PFSK-1 (cell line): ENCODE measurements at regions not wholly inside any gene's neighbourhood (a gene's known extent, or its start where the extent isn't known, plus 50 kb on each side); places are given as distances from the start of the nearest gene placed in this dataset.

Source experiments
- FOXP2 ChIP-seq: optimal IDR thresholded peaks from 2 replicates; pipeline ENCODE3; 2011; ENCODE audit warnings: borderline replicate concordance, control low read depth, inconsistent platforms; ENCODE audit not compliant: insufficient read depth; ENCODE audit errors: extremely low read length, extremely low read depth
- POLR2AphosphoS5 ChIP-seq: IDR thresholded peaks from 2 replicates; pipeline ENCODE4 v1.6.1; 2012; ENCODE audit warnings: low read depth, mild to moderate bottlenecking, control low read depth, low read length, moderate library complexity
- SIN3A ChIP-seq: IDR thresholded peaks from 2 replicates; pipeline ENCODE4 v1.6.1; 2012; ENCODE audit warnings: mild to moderate bottlenecking, low read length, moderate library complexity, borderline replicate concordance; ENCODE audit not compliant: insufficient read depth
- TAF1 ChIP-seq: IDR thresholded peaks from 2 replicates; pipeline ENCODE4 v1.6.1; 2012; ENCODE audit warnings: low read length, control low read depth, borderline replicate concordance; ENCODE audit not compliant: insufficient read depth
- TF ChIP-seq, protein P1 (sequence below), 2 experiments: IDR thresholded peaks; 2 replicates each; pipeline versions ENCODE4 v1.6.1 to v1.8.0; 2011 to 2012; ENCODE audit warnings: low read depth in 2 of 2, low read length in 2 of 2, control low read depth in 1 of 2, inconsistent platforms in 1 of 2, mild to moderate bottlenecking in 1 of 2, moderate library complexity in 1 of 2; ENCODE audit not compliant: insufficient read depth in 1 of 2

- TF ChIP-seq POLR2AphosphoS5 (no peak), TAF1 (no peak), SIN3A (no peak), FOXP2 (no peak)
- TF ChIP-seq, protein P1, sequence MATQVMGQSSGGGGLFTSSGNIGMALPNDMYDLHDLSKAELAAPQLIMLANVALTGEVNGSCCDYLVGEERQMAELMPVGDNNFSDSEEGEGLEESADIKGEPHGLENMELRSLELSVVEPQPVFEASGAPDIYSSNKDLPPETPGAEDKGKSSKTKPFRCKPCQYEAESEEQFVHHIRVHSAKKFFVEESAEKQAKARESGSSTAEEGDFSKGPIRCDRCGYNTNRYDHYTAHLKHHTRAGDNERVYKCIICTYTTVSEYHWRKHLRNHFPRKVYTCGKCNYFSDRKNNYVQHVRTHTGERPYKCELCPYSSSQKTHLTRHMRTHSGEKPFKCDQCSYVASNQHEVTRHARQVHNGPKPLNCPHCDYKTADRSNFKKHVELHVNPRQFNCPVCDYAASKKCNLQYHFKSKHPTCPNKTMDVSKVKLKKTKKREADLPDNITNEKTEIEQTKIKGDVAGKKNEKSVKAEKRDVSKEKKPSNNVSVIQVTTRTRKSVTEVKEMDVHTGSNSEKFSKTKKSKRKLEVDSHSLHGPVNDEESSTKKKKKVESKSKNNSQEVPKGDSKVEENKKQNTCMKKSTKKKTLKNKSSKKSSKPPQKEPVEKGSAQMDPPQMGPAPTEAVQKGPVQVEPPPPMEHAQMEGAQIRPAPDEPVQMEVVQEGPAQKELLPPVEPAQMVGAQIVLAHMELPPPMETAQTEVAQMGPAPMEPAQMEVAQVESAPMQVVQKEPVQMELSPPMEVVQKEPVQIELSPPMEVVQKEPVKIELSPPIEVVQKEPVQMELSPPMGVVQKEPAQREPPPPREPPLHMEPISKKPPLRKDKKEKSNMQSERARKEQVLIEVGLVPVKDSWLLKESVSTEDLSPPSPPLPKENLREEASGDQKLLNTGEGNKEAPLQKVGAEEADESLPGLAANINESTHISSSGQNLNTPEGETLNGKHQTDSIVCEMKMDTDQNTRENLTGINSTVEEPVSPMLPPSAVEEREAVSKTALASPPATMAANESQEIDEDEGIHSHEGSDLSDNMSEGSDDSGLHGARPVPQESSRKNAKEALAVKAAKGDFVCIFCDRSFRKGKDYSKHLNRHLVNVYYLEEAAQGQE (IDR thresholded peaks at IDR 0.05; ENCODE audit: insufficient read depth in 1 of 2, low read depth in 2 of 2, low read length in 2 of 2): no peak
These were observed 703.1 kb upstream of the VRK2 start for GRCh38 chr2:57343391-57344006.

GRCh38 chr2:57368190-57368589 is 678.4 kb upstream of the VRK2 start:
- TF ChIP-seq, protein P1 (IDR thresholded peaks at IDR 0.05; ENCODE audit: insufficient read depth in 1 of 2, low read depth in 2 of 2, low read length in 2 of 2): no peak
- no peak for TF ChIP-seq POLR2AphosphoS5
- TF ChIP-seq TAF1: no peak
- TF ChIP-seq FOXP2: no peak
- TF ChIP-seq SIN3A: no peak

- TF ChIP-seq POLR2AphosphoS5 (no peak), SIN3A (no peak), TAF1 (no peak), FOXP2 (no peak)
- TF ChIP-seq, protein P1 (IDR thresholded peaks at IDR 0.05; ENCODE audit: insufficient read depth in 1 of 2, low read depth in 2 of 2, low read length in 2 of 2): no peak
These were observed 675.6 kb upstream of the VRK2 start for GRCh38 chr2:57370882-57371585.

GRCh38 chr2:57372237-57372984 is 674.2 kb upstream of the VRK2 start:
- TF ChIP-seq FOXP2: no peak

DNA sequence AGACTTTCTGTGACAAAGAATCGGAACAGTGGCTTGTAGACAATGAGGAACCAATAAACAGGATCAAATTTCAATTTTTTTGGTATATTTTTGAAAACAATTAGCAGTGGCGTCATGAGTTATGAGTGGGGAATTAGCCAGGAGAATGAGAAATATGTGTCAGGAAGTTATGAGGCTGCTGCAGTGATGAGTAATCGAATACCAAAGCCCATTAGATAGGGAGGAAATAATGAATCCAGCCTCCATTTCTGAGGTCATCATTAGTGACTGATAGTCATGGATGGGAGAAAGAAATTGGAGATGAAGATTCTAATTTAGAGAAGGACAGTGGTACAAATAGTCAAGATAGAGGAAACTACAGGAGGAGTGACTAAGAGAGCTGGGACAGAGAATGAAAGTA is 673.1 kb upstream of the VRK2 start:
- TF ChIP-seq SIN3A (no peak), TAF1 (no peak), POLR2AphosphoS5 (no peak), FOXP2 (no peak)
- TF ChIP-seq, protein P1 (IDR thresholded peaks at IDR 0.05; ENCODE audit: insufficient read depth in 1 of 2, low read depth in 2 of 2, low read length in 2 of 2): no peak
